K562 (cell line): ENCODE measurements at regions not wholly inside any gene's neighbourhood (a gene's known extent, or its start where the extent isn't known, plus 50 kb on each side); places are given as distances from the start of the nearest gene placed in this dataset.

Experiments
- ATAC-seq: fragments of 200-7000 bp; cut with Tn5 transposase; 3 replicates; pipeline ENCODE4 v1.9.1; 2020; ENCODE audit warnings: moderate library complexity
- BruUV-seq: library from RNA; stranded (reverse); fragments of 400-500 nt; replicated peaks from 2 replicates; lab custom pipeline; 2021; lab: Mats Ljungman, UMichigan
- CTCF ChIA-PET: fragments of 300-600 bp; formaldehyde crosslinking; extraction: SDS; loops from one replicate; lab custom pipeline; 2021; ENCODE audit warnings: low intra/inter-chr PET ratio; lab: Yijun Ruan, JAX
- POLR2A ChIA-PET: fragments of 300-600, 350-650 bp; sonication (Branson Sonifier 250); formaldehyde crosslinking; extraction: SDS; loops from one replicate; lab custom pipeline; 2021; ENCODE audit warnings: antibody characterized with exemption, inconsistent platforms; lab: Yijun Ruan, JAX
- DNase-seq, 4 experiments: peaks; one replicate each; pipeline versions ENCODE4 v3.0.0 to v3.0.0-alpha.2; 2011 to 2018; ENCODE audit warnings: low spot score in 3 of 4, mixed read lengths in 3 of 4; ENCODE audit errors: extremely low read depth in 1 of 4
- FAIRE-seq: peaks from 2 replicates; lab custom pipeline; 2011; peaks lifted over from hg19 to GRCh38; lab: Jason Lieb, UNC
- H2AFZ ChIP-seq: 2 replicates; pipeline ENCODE4 v1.6.0; 2011; ENCODE audit warnings: low read depth, low read length, control low read depth, inconsistent platforms
- H3K27ac ChIP-seq: fragments of 200-600 bp; 3 replicates; pipeline ENCODE4 v1.8.0; 2011; ENCODE audit warnings: low read depth, mild to moderate bottlenecking, control low read depth, inconsistent platforms, low read length, moderate library complexity, mixed read lengths; ENCODE audit errors: extremely low read depth
- H3K27me3 ChIP-seq, 2 experiments: fragments of 300-600 bp in 1 of 2; 2 replicates in 1 of 2; 3 replicates in 1 of 2; pipeline versions ENCODE4 v1.6.0 to v1.8.0; 2011; ENCODE audit warnings: inconsistent platforms in 2 of 2, low read length in 2 of 2, mild to moderate bottlenecking in 1 of 2, mixed read lengths in 1 of 2, moderate library complexity in 1 of 2; ENCODE audit not compliant: control insufficient read depth in 2 of 2, insufficient read depth in 2 of 2
- H3K36me3 ChIP-seq: fragments of 300-600 bp; 3 replicates; pipeline ENCODE4 v1.8.0; 2011; ENCODE audit warnings: mild to moderate bottlenecking, low read length, inconsistent platforms; ENCODE audit not compliant: control insufficient read depth, insufficient read depth
- H3K4me1 ChIP-seq, 2 experiments: fragments of 200-600 bp in 1 of 2; replicated peaks in 1 of 2; 2 replicates in 1 of 2; 3 replicates in 1 of 2; pipeline versions ENCODE4 v1.5.1 to v1.8.0; 2011; ENCODE audit warnings: inconsistent platforms in 2 of 2, low read length in 2 of 2, mild to moderate bottlenecking in 1 of 2, mixed read lengths in 1 of 2, moderate library complexity in 1 of 2; ENCODE audit not compliant: control insufficient read depth in 2 of 2, insufficient read depth in 2 of 2
- H3K4me2 ChIP-seq: 2 replicates; pipeline ENCODE4 v1.6.1; 2011; ENCODE audit warnings: low read length, control low read depth, inconsistent platforms, mixed read lengths; ENCODE audit not compliant: insufficient read depth
- H3K4me3 ChIP-seq: fragments of 200-600 bp; sonication (generic), shearing (Covaris generic); 2 replicates; pipeline ENCODE4 v1.5.1; 2016; ENCODE audit warnings: control low read depth, inconsistent platforms
- H3K79me2 ChIP-seq: fragments of 200-600 bp; 3 replicates; pipeline ENCODE4 v1.8.0; 2011; ENCODE audit warnings: low read length, inconsistent platforms; ENCODE audit not compliant: control insufficient read depth, insufficient read depth
- H3K9ac ChIP-seq, 2 experiments: 2 replicates each; pipeline versions ENCODE4 v1.6.0 to v1.6.1; 2011; ENCODE audit warnings: low read depth in 2 of 2, low read length in 2 of 2, control low read depth in 1 of 2, inconsistent platforms in 1 of 2, mild to moderate bottlenecking in 1 of 2, mixed read lengths in 1 of 2; ENCODE audit not compliant: insufficient read depth in 1 of 2
- H3K9me1 ChIP-seq: one replicate; pipeline ENCODE4 v1.6.0; 2011; ENCODE audit warnings: inconsistent platforms, mild to moderate bottlenecking, low read length, moderate library complexity; ENCODE audit not compliant: control insufficient read depth, insufficient read depth
- H3K9me3 ChIP-seq: replicated peaks from 2 replicates; pipeline ENCODE4 v1.5.1; 2011; ENCODE audit warnings: low read depth, low read length, inconsistent platforms; ENCODE audit not compliant: control insufficient read depth, insufficient read depth
- H4K20me1 ChIP-seq: replicated peaks from 2 replicates; pipeline ENCODE4 v1.6.1; 2011; ENCODE audit warnings: low read length, inconsistent platforms, mixed read lengths; ENCODE audit not compliant: control insufficient read depth, insufficient read depth
- HDAC1 ChIP-seq, 2 experiments: fragments of 450-650 bp; IDR thresholded peaks; 2 replicates each; pipeline ENCODE4 v1.6.1; 2016 to 2017; ENCODE audit warnings: inconsistent platforms in 1 of 2, mild to moderate bottlenecking in 1 of 2, moderate library complexity in 1 of 2
- SREBF1 ChIP-seq: fragments of 150-350 bp; IDR thresholded peaks from 2 replicates; pipeline ENCODE4 v1.6.1; 2014; ENCODE audit warnings: antibody characterized with exemption, low read depth, low read length, borderline replicate concordance
- ZC3H4 ChIP-seq: sonication (generic); formaldehyde crosslinking; IDR thresholded peaks from 2 replicates; pipeline ENCODE4 v1.9.0; 2021; ENCODE audit warnings: missing genetic modification reagents, borderline replicate concordance
- WGBS: fragments of 100-300 bp; shearing (Covaris generic); methylation state at CpG from one replicate; pipeline ENCODE4 v1.1.6; 2016; ENCODE audit warnings: low coverage, mixed read lengths; ENCODE audit not compliant: insufficient coverage; ENCODE audit errors: missing lambda C conversion rate; 5-methylcytosine and 5-hydroxymethylcytosine counted together
- in situ Hi-C: fragments of 300-500 bp; cut with MboI; formaldehyde crosslinking; loops from 4 replicates; pipeline ENCODE4 v1.15.0; 2018; ENCODE audit warnings: inconsistent platforms, mixed read lengths
- intact Hi-C: fragments of 100-400 bp; cut with micrococcal nuclease; formaldehyde crosslinking; loops from 2 replicates; pipeline ENCODE4 v1.14.2; 2022
- TF ChIP-seq, protein P1 (sequence below): fragments of 450-650 bp; formaldehyde crosslinking; conservative IDR thresholded peaks from 2 replicates; pipeline ENCODE4 v1.4.0; 2022; ENCODE audit warnings: mild to moderate bottlenecking, missing genetic modification characterization
- TF ChIP-seq, protein P2 (sequence below): fragments of 250-450 bp; sonication (Bioruptor Pico); IDR thresholded peaks from 2 replicates; pipeline ENCODE4 v1.8.0; 2022; ENCODE audit warnings: inconsistent platforms
- TF ChIP-seq, protein P3 (sequence below): fragments of 450-650 bp; IDR thresholded peaks from 2 replicates; pipeline ENCODE4 v1.6.1; 2016

DNA sequence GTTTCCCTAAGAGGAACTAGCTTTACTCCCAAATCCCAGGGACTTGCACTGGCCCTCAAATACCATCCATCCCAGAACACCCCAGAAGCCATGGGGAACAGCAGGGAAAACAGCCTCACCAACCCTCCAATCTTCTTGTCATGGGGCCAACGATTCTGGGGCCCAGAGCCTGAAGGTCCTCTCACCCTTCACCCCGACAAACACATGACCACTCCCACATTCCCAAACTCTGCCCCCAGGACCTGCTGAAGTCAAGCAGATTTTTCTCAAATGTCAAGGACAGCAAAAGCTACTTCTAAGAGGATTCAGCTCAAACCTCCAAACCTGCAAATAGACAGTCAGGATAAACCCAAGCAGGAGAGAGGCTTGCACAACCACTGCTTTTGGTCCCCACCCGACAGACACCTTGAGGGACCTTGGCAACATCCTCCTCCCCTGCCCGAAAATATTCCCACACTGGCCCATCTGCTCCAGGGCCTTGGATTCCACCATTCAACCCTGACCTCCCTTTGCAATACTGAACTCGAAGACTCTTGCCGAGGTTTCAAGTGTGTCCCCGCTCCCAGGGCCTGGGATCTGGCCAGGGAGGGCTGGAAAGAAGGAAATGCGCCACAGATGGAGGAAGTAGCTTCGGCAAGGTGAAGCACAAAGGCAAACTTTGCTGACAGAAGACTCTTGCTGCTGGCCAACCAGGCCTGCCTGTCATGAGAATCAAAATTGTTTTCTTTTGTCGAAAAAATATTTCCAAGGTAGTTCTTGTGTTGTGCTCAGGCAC, 143.3 kb downstream of the ZFP36L2 start:
- Histone ChIP-seq H3K9me3 (no peaks in the 10 kb centered on the region), H3K4me3 (no peak overlapping the region), H3K27me3 (no peaks in the 10 kb centered on the region), H3K9ac (peak overlapping the region in 1 of 2 experiments; percentile 6; a peak in 1 of 4 replicates), H3K4me2 (no peak overlapping the region), H2AFZ (peak overlapping the region; percentile 55), H3K27ac (no peak overlapping the region), H3K9me1 (no peaks in the 10 kb centered on the region), H3K36me3 (no peaks in the 10 kb centered on the region), H3K79me2 (no peaks in the 10 kb centered on the region), H4K20me1 (no peaks in the 10 kb centered on the region), H3K4me1 (peaks cover 20 to 28% of the 10 kb centered on the region in 2 experiments)
- TF ChIP-seq, protein P1, sequence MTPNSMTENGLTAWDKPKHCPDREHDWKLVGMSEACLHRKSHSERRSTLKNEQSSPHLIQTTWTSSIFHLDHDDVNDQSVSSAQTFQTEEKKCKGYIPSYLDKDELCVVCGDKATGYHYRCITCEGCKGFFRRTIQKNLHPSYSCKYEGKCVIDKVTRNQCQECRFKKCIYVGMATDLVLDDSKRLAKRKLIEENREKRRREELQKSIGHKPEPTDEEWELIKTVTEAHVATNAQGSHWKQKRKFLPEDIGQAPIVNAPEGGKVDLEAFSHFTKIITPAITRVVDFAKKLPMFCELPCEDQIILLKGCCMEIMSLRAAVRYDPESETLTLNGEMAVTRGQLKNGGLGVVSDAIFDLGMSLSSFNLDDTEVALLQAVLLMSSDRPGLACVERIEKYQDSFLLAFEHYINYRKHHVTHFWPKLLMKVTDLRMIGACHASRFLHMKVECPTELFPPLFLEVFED: no peak
- no peak for TF ChIP-seq ZC3H4 (CRISPR knock-in tag)
- TF ChIP-seq, protein P2, sequence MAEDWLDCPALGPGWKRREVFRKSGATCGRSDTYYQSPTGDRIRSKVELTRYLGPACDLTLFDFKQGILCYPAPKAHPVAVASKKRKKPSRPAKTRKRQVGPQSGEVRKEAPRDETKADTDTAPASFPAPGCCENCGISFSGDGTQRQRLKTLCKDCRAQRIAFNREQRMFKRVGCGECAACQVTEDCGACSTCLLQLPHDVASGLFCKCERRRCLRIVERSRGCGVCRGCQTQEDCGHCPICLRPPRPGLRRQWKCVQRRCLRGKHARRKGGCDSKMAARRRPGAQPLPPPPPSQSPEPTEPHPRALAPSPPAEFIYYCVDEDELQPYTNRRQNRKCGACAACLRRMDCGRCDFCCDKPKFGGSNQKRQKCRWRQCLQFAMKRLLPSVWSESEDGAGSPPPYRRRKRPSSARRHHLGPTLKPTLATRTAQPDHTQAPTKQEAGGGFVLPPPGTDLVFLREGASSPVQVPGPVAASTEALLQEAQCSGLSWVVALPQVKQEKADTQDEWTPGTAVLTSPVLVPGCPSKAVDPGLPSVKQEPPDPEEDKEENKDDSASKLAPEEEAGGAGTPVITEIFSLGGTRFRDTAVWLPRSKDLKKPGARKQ (CRISPR knock-in tag): no peak
- TF ChIP-seq SREBF1: no peak
- TF ChIP-seq HDAC1 (IDR thresholded peaks at IDR 0.05): no peak
- TF ChIP-seq, protein P3, sequence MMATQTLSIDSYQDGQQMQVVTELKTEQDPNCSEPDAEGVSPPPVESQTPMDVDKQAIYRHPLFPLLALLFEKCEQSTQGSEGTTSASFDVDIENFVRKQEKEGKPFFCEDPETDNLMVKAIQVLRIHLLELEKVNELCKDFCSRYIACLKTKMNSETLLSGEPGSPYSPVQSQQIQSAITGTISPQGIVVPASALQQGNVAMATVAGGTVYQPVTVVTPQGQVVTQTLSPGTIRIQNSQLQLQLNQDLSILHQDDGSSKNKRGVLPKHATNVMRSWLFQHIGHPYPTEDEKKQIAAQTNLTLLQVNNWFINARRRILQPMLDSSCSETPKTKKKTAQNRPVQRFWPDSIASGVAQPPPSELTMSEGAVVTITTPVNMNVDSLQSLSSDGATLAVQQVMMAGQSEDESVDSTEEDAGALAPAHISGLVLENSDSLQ: no peak
- intact Hi-C loops: no loop called here
- no TSS peak for BruUV-seq
- ChIA-PET CTCF (no interaction called here), POLR2A (interaction anchor here (0.7 to 3.0 kb wide), 4 partner anchors 9 to 55 kb away, joined by 3 to 21 read pairs (median 5); no protein-coding TSS in a partner anchor)
- WGBS: 53% methylated on average over 10 of the region's 10 CpGs
- in situ Hi-C loops: no loop called here
- no peak for DNase-seq
- FAIRE-seq: peak; percentile 56
- no peak for ATAC-seq
